ENCODE measurements at regions not wholly inside any gene's neighbourhood (a gene's known extent, or its start where the extent isn't known, plus 50 kb on each side); places are given as distances from the start of the nearest gene placed in this dataset.

DNA sequence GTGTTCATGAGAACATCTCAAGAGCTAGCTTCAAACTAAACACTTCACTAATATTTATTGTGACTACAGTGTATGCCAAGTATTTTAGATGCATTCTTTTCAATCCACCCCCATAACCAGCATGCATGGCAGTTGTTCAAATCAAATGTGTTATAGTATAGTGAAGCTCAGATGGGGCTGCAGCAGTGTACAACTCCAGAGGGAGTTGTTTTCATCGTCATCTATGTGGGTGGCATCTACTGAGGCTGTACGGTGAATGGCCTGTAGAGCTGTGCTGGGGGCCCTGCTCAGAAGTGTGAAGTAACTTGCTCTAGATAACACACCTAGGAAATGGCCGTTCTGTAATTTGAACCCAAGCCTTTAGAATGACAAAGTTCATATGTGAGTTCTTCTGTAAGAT is 71.8 kb upstream of the LRATD1 start:
- DNase-seq = no peak

DNA sequence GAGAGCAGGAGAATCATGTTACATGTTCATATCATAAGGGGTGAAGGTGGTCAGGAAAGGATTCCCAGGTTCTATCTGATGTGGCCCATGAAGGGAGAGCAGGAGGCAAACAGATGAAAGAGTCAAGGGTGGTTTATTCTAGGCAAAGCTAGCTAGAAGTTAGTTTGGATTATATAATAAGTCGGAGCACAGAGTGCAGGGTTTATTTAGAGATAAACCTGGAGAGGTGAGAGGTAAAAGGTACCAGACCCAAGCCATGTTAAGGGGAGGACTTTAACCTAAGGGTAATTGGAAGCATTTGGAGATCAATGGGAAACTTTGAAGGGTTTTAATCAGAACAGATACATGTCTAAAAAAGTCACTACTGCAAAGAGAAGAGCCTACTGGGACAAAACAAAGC is 69.2 kb upstream of the LRATD1 start:
- no peak for DNase-seq

DNA sequence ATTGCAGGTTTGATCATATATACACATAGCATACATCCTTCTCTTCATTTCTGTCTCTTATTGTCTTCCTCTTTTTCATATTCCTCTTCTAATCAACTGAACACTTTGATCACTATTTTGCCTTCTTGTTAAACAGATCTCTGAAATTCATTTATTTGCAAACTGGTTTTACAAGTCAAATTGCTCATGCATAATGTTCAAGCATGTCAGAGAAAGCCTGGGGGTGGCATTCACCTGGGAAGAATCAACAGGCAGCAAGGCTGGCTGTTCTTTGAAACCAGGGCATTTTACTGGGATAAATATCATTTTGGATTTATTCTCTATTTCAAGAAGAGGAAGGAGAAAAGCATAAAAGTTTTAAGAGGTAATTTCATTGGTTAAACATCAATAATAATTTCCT is 66.9 kb upstream of the LRATD1 start:
- DNase-seq = no peak

DNA sequence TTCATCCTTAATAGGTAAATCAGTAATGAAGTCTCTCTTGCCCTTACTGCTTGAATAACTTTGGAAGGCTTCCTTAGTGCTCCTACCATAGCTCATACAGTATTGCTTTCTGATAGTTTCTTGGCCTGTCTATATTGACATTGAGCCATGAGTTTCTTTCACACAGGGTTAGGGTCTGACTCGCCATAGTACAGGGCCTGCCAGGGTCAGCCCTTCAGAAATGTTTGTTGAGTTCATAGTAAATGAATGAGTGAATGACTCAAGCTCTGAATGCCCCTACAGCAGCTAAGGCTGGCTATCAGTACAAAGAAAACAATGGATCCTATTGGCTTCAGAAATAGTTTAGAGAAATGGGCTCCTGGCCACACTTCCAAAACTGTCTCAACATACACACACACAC is 65.0 kb upstream of the LRATD1 start:
- DNase-seq = no peak

DNA sequence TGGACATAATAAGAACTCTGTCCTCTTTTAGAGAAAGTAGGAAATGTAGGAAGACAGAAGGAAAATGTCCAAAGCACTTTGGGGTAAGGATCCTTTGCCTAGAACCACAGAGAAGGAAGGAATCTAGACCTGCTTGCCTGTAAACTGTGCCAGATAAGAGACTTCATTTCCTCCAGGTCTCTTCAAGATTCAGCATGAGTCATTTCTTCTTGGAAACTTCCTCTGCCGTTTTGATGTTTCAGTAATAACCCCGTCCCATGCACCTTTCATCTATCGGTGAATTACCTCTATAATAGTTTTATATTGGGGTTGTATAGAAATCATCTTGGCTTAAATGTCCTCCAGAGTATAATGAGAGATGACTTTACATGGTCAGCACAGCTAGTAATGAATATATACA is 63.2 kb upstream of the LRATD1 start:
- DNase-seq = no peak

DNA sequence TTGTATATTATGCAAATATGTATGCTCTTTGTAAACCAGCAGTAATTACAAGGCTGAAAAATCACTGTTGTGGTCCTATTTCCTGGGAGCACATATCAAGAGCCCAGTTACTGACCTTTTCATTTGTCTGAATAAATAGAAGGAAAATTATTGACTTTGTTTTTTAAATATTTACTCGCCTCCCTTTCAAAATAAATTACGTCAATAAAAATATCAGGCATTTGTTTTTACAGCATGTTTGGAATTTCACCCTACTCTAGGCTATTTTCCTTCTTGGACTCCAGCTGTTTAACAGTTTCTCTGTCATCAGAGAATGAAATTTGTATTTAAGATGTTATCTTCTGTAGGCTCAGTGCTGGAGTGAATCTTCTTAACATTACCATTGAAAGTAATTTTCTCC is 59.9 kb upstream of the LRATD1 start:
- DNase-seq = no peak

DNA sequence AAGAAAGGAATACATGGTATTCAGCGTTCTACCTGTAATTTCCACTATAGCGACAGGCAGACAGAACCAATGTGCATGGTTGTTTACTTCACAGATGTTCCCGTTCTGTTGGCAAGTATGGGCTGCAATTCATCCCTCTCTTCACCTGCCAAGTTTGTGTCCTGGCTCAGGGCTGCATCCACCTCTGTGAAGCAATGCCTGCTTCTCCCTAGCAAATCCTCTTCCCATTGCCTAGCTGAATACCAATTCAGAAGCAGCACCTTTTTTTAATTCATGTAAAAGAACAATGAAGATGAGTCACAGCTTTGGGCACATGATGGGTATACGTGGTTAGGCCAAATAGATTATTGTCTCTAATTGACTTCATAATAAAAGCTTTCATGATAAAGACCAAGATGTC is 54.7 kb upstream of the LRATD1 start:
- DNase-seq = no peak

All from islet precursor cell (in vitro differentiated cells).